ENCODE measurements at regions not wholly inside any gene's neighbourhood (a gene's known extent, or its start where the extent isn't known, plus 50 kb on each side); places are given as distances from the start of the nearest gene placed in this dataset.
A peak's percentile ranks its signal among the peaks of the same experiment; 100 is the strongest.
"Not testable (repeated sequence)": the region's sequence is repeated elsewhere in the genome, so short reads cannot be mapped to it uniquely, and the experiment has no call there.

- Mint-ChIP-seq H3K27ac (no peak overlapping the region), H3K4me3 (no peak overlapping the region), H3K36me3 (ENCODE audit: low read depth) (no peaks in the 10 kb centered on the region), H3K27me3 (ENCODE audit: low read depth) (peaks cover 3% of the 10 kb centered on the region), H3K9me3 (no peaks in the 10 kb centered on the region), H3K4me1 (ENCODE audit: low read depth) (no peaks in the 10 kb centered on the region)
- CTCF ChIA-PET, result interaction anchor here (0.6 kb wide), 1 partner anchor 216 kb away, joined by 3 read pairs; no protein-coding TSS in a partner anchor
- DNase-seq, result no peak
- intact Hi-C loops (cut with micrococcal nuclease), result no loop called here
Observed at GRCh38 chr5:112584781-112585180, 152.9 kb upstream of the APC start.

GRCh38 chr5:112586596-112587062, 151.1 kb upstream of the APC start:
- Mint-ChIP-seq H3K27ac (no peak overlapping the region), H3K27me3 (ENCODE audit: low read depth) (peaks cover 3% of the 10 kb centered on the region), H3K9me3 (no peaks in the 10 kb centered on the region), H3K4me3 (no peak overlapping the region), H3K4me1 (ENCODE audit: low read depth) (no peaks in the 10 kb centered on the region), H3K36me3 (ENCODE audit: low read depth) (no peaks in the 10 kb centered on the region)
- intact Hi-C loops (cut with micrococcal nuclease), result no loop called here
- no peak for DNase-seq
- CTCF ChIA-PET, result interaction anchor here (1.1 kb wide), 1 partner anchor 41 kb away, joined by 3 read pairs; no protein-coding TSS in a partner anchor

GRCh38 chr5:112590858-112591257, 146.8 kb upstream of the APC start:
- H3K27me3 Mint-ChIP-seq (ENCODE audit: low read depth); H3K9me3 Mint-ChIP-seq; H3K36me3 Mint-ChIP-seq (ENCODE audit: low read depth); CTCF ChIA-PET; H3K4me1 Mint-ChIP-seq (ENCODE audit: low read depth); H3K4me3 Mint-ChIP-seq; DNase-seq; intact Hi-C loops (cut with micrococcal nuclease); H3K27ac Mint-ChIP-seq: not testable (repeated sequence)

GRCh38 chr5:112594095-112594850, 143.4 kb upstream of the APC start:
- no peak overlapping the region for H3K4me3 Mint-ChIP-seq
- intact Hi-C loops (cut with micrococcal nuclease), result no loop called here
- no peak overlapping the region for H3K27ac Mint-ChIP-seq
- no peaks in the 10 kb centered on the region for H3K4me1 Mint-ChIP-seq (ENCODE audit: low read depth)
- CTCF ChIA-PET, result no interaction called here
- H3K27me3 Mint-ChIP-seq (ENCODE audit: low read depth), result no peaks in the 10 kb centered on the region
- H3K36me3 Mint-ChIP-seq (ENCODE audit: low read depth), result no peaks in the 10 kb centered on the region
- H3K9me3 Mint-ChIP-seq, result no peaks in the 10 kb centered on the region
- no peak for DNase-seq

- no peaks in the 10 kb centered on the region for H3K9me3 Mint-ChIP-seq
- H3K4me1 Mint-ChIP-seq (ENCODE audit: low read depth), result no peaks in the 10 kb centered on the region
- DNase-seq, result no peak
- H3K36me3 Mint-ChIP-seq (ENCODE audit: low read depth), result no peaks in the 10 kb centered on the region
- H3K27ac Mint-ChIP-seq, result no peak overlapping the region
- no peaks in the 10 kb centered on the region for H3K27me3 Mint-ChIP-seq (ENCODE audit: low read depth)
- H3K4me3 Mint-ChIP-seq, result no peak overlapping the region
- intact Hi-C loops (cut with micrococcal nuclease), result no loop called here
- CTCF ChIA-PET, result no interaction called here
Observed at GRCh38 chr5:112594941-112595340, 142.7 kb upstream of the APC start.

GRCh38 chr5:112597831-112598230, 139.9 kb upstream of the APC start:
- CTCF ChIA-PET, result no interaction called here
- Mint-ChIP-seq H3K4me1 (ENCODE audit: low read depth) (no peaks in the 10 kb centered on the region), H3K36me3 (ENCODE audit: low read depth) (no peaks in the 10 kb centered on the region), H3K27me3 (ENCODE audit: low read depth) (no peaks in the 10 kb centered on the region), H3K4me3 (no peak overlapping the region), H3K27ac (no peak overlapping the region), H3K9me3 (no peaks in the 10 kb centered on the region)
- intact Hi-C loops (cut with micrococcal nuclease), result no loop called here
- no peak for DNase-seq

GRCh38 chr5:112600510-112600909, 137.2 kb upstream of the APC start:
- H3K9me3 Mint-ChIP-seq; H3K4me3 Mint-ChIP-seq; H3K27ac Mint-ChIP-seq; H3K36me3 Mint-ChIP-seq (ENCODE audit: low read depth); CTCF ChIA-PET; intact Hi-C loops (cut with micrococcal nuclease); DNase-seq; H3K4me1 Mint-ChIP-seq (ENCODE audit: low read depth); H3K27me3 Mint-ChIP-seq (ENCODE audit: low read depth): not testable (repeated sequence)

GRCh38 chr5:112604732-112605630, 132.7 kb upstream of the APC start:
- H3K9me3 Mint-ChIP-seq, result no peaks in the 10 kb centered on the region
- peak; percentile 20 for DNase-seq
- no peaks in the 10 kb centered on the region for H3K4me1 Mint-ChIP-seq (ENCODE audit: low read depth)
- intact Hi-C loops (cut with micrococcal nuclease), result no loop called here
- H3K36me3 Mint-ChIP-seq (ENCODE audit: low read depth), result no peaks in the 10 kb centered on the region
- no peak overlapping the region for H3K4me3 Mint-ChIP-seq
- no peak overlapping the region for H3K27ac Mint-ChIP-seq
- CTCF ChIA-PET, result interaction anchor here (0.7 to 1.5 kb wide), 2 partner anchors 9 to 55 kb away, joined by 3 read pairs; no protein-coding TSS in a partner anchor
- no peaks in the 10 kb centered on the region for H3K27me3 Mint-ChIP-seq (ENCODE audit: low read depth)

- Mint-ChIP-seq H3K36me3 (ENCODE audit: low read depth) (no peaks in the 10 kb centered on the region), H3K27me3 (ENCODE audit: low read depth) (no peaks in the 10 kb centered on the region), H3K4me1 (ENCODE audit: low read depth) (no peaks in the 10 kb centered on the region), H3K9me3 (no peaks in the 10 kb centered on the region), H3K4me3 (no peak overlapping the region), H3K27ac (no peak overlapping the region)
- CTCF ChIA-PET, result no interaction called here
- no peak for DNase-seq
- intact Hi-C loops (cut with micrococcal nuclease), result no loop called here
Observed at GRCh38 chr5:112608975-112609374, 128.7 kb upstream of the APC start.

- Mint-ChIP-seq H3K27me3 (ENCODE audit: low read depth) (peaks cover 4% of the 10 kb centered on the region), H3K9me3 (no peaks in the 10 kb centered on the region), H3K4me3 (no peak overlapping the region), H3K27ac (no peak overlapping the region), H3K36me3 (ENCODE audit: low read depth) (no peaks in the 10 kb centered on the region), H3K4me1 (ENCODE audit: low read depth) (no peaks in the 10 kb centered on the region)
- intact Hi-C loops (cut with micrococcal nuclease), result no loop called here
- CTCF ChIA-PET, result no interaction called here
- DNase-seq, result no peak
Observed at GRCh38 chr5:112612663-112613062, 125.0 kb upstream of the APC start.

GRCh38 chr5:112614285-112614684, 123.4 kb upstream of the APC start:
- Mint-ChIP-seq H3K27ac (no peak overlapping the region), H3K4me1 (ENCODE audit: low read depth) (no peaks in the 10 kb centered on the region), H3K9me3 (no peaks in the 10 kb centered on the region), H3K27me3 (ENCODE audit: low read depth) (peaks cover 4% of the 10 kb centered on the region), H3K4me3 (no peak overlapping the region), H3K36me3 (ENCODE audit: low read depth) (no peaks in the 10 kb centered on the region)
- DNase-seq, result no peak
- intact Hi-C loops (cut with micrococcal nuclease), result no loop called here
- CTCF ChIA-PET, result no interaction called here

GRCh38 chr5:112614986-112615385, 122.7 kb upstream of the APC start:
- Mint-ChIP-seq H3K27me3 (ENCODE audit: low read depth) (peaks cover 4% of the 10 kb centered on the region), H3K4me1 (ENCODE audit: low read depth) (no peaks in the 10 kb centered on the region), H3K27ac (no peak overlapping the region), H3K9me3 (no peaks in the 10 kb centered on the region), H3K4me3 (no peak overlapping the region), H3K36me3 (ENCODE audit: low read depth) (no peaks in the 10 kb centered on the region)
- CTCF ChIA-PET, result no interaction called here
- no peak for DNase-seq
- intact Hi-C loops (cut with micrococcal nuclease), result no loop called here
